ENCODE measurements at regions not wholly inside any gene's neighbourhood (a gene's known extent, or its start where the extent isn't known, plus 50 kb on each side); places are given as distances from the start of the nearest gene placed in this dataset.

DNA sequence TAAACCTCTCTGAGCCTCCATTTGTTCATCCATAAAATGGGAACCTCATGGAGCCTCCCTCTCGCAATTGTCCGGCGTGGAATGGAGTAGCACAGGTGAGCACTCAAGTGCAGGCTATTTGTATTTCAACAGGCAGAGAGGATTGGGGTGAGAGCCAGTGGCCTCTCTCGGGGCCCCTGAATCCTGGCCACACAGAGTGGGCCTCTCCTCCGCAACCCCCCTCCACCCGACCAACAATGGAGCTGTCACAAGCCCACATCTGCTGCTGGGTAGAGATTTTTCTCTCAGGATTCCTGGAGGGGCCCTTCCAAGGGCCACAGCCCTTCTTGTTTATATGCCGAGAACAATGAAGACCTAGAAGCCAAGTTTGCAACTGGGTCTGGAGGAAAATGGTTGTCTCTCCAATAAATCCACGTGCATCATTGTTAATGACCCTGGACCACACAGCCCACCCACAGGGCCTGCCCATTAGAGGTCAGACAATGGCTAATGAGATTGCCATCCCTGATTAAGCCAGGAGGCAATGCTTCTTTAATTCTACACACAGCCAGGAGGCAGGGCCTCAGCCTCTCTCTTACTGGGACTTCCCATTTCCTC lies 233.0 kb downstream of the ANKRD60 start:
- no peak for DNase-seq (ENCODE audit: low spot score in 2 of 2)
- intact Hi-C loops (cut with DNase I), result no loop called here
- Histone ChIP-seq H3K27ac (no peak overlapping the region), H3K9me3 (no peaks in the 10 kb centered on the region), H3K27me3 (no peaks in the 10 kb centered on the region), H3K36me3 (no peaks in the 10 kb centered on the region), H3K4me3 (no peak overlapping the region), H3K4me1 (peaks cover 5 to 25% of the 10 kb centered on the region in 2 donors)
- no peak for TF ChIP-seq CTCF (IDR thresholded peaks at IDR 0.05)

- Histone ChIP-seq H3K4me1 (peaks cover under 1 to 18% of the 10 kb centered on the region in 2 donors), H3K36me3 (no peaks in the 10 kb centered on the region), H3K27ac (no peak overlapping the region), H3K9me3 (no peaks in the 10 kb centered on the region), H3K27me3 (no peaks in the 10 kb centered on the region), H3K4me3 (no peak overlapping the region)
- no peak for TF ChIP-seq CTCF (IDR thresholded peaks at IDR 0.05)
- intact Hi-C loops (cut with DNase I), result no loop called here
- no peak for DNase-seq (ENCODE audit: low spot score in 2 of 2)
Measured at GRCh38 chr20:57993716-57994431, 234.6 kb downstream of the ANKRD60 start.

GRCh38 chr20:57991211-57991881 lies 237.1 kb downstream of the ANKRD60 start:
- Histone ChIP-seq H3K4me3 (no peak overlapping the region), H3K36me3 (no peaks in the 10 kb centered on the region), H3K9me3 (no peaks in the 10 kb centered on the region), H3K4me1 (peaks cover 0 to 11% of the 10 kb centered on the region in 2 donors), H3K27me3 (no peaks in the 10 kb centered on the region), H3K27ac (peak overlapping the region; percentile 32 to 40)
- TF ChIP-seq CTCF (IDR thresholded peaks at IDR 0.05), result no peak
- DNase-seq (ENCODE audit: low spot score in 2 of 2), result peak; percentile 16 to 76
- intact Hi-C loops (cut with DNase I), result no loop called here

- no peak for TF ChIP-seq CTCF (IDR thresholded peaks at IDR 0.05)
- DNase-seq (ENCODE audit: low spot score in 2 of 2), result no peak
- H3K36me3 ChIP-seq, result no peaks in the 10 kb centered on the region
- H3K27ac ChIP-seq, result peak overlapping the region; percentile 32 to 40
- H3K4me3 ChIP-seq, result no peak overlapping the region
- H3K9me3 ChIP-seq, result no peaks in the 10 kb centered on the region
- H3K4me1 ChIP-seq, result peaks cover 0 to 11% of the 10 kb centered on the region in 2 donors
- intact Hi-C loops (cut with DNase I), result no loop called here
- H3K27me3 ChIP-seq, result no peaks in the 10 kb centered on the region
Measured at GRCh38 chr20:57990396-57990987, 238.0 kb downstream of the ANKRD60 start.

GRCh38 chr20:57988828-57989227 lies 239.6 kb downstream of the ANKRD60 start:
- intact Hi-C loops (cut with DNase I), result no loop called here
- DNase-seq (ENCODE audit: low spot score in 2 of 2), result no peak

More at GRCh38 chr20:57988828-57989227, 239.6 kb downstream of the ANKRD60 start:
- TF ChIP-seq CTCF (IDR thresholded peaks at IDR 0.05), result no peak
- H3K27ac ChIP-seq, result no peak overlapping the region
- H3K36me3 ChIP-seq, result no peaks in the 10 kb centered on the region
- H3K4me1 ChIP-seq, result peaks cover 0 to 7% of the 10 kb centered on the region in 2 donors
- no peak overlapping the region for H3K4me3 ChIP-seq
- H3K9me3 ChIP-seq, result no peaks in the 10 kb centered on the region
- H3K27me3 ChIP-seq, result no peaks in the 10 kb centered on the region

All from ascending aorta (tissue), 2 donors.